Heart right ventricle (tissue), 16 donors: ENCODE measurements at regions not wholly inside any gene's neighbourhood (a gene's known extent, or its start where the extent isn't known, plus 50 kb on each side); places are given as distances from the start of the nearest gene placed in this dataset.

Experiments
- ATAC-seq, 8 donors: fragments of 200-7000 bp; cut with Tn5 transposase; one replicate each; pipeline ENCODE4 v1.9.1; 2020; ENCODE audit warnings: mild to moderate bottlenecking in 8 of 8, moderate library complexity in 8 of 8, moderate number of reproducible peaks in 1 of 8
- DNase-seq, 2 donors: peaks; one replicate each; pipeline ENCODE4 v3.0.0-alpha.2; 2020
- H3K27ac ChIP-seq, 10 donors: fragments of 200-600 bp; sonication (generic) in 2 of 10; one replicate each; pipeline versions ENCODE4 v1.5.0 to v1.8.0; 2020 to 2022; ENCODE audit warnings: mild to moderate bottlenecking in 3 of 10
- H3K27me3 ChIP-seq, 7 donors: fragments of 200-600 bp; one replicate each; pipeline ENCODE4 v1.8.0; 2021 to 2022; ENCODE audit warnings: mild to moderate bottlenecking in 2 of 7
- H3K36me3 ChIP-seq, 9 donors: fragments of 200-600 bp; sonication (generic) in 1 of 9; one replicate each; pipeline versions ENCODE4 v1.5.0 to v1.8.0; 2020 to 2022; ENCODE audit warnings: mild to moderate bottlenecking in 2 of 9
- H3K4me1 ChIP-seq, 9 donors: fragments of 200-600 bp; sonication (generic) in 1 of 9; one replicate each; pipeline versions ENCODE4 v1.5.0 to v1.8.0; 2020 to 2022; ENCODE audit warnings: mild to moderate bottlenecking in 4 of 9
- H3K4me3 ChIP-seq, 10 donors: fragments of 200-600 bp; sonication (generic) in 2 of 10; one replicate each; pipeline versions ENCODE4 v1.5.0 to v1.8.0; 2020 to 2022; ENCODE audit warnings: mild to moderate bottlenecking in 7 of 10, moderate library complexity in 2 of 10
- H3K9me3 ChIP-seq, 11 donors: fragments of 200-600 bp in 10 of 11; sonication (generic) in 2 of 11; one replicate each; pipeline versions ENCODE4 v1.5.0 to v1.8.0; 2013 to 2022; ENCODE audit warnings: mild to moderate bottlenecking in 2 of 11, control low read depth in 1 of 11, moderate library complexity in 1 of 11
- CTCF ChIP-seq, 9 donors: fragments of 200-600 bp; sonication (generic) in 2 of 9; IDR thresholded peaks; one replicate each; pipeline versions ENCODE4 v1.5.0 to v1.8.0; 2021 to 2022; ENCODE audit warnings: antibody characterized with exemption in 9 of 9, mild to moderate bottlenecking in 5 of 9, moderate library complexity in 1 of 9
- WGBS, 2 donors: extraction: QIAGEN DNeasy Blood & Tissue Kit; methylation state at CpG; one replicate each; pipeline ENCODE4 v1.1.7; 2013; ENCODE audit warnings: inconsistent platforms in 1 of 2; 5-methylcytosine and 5-hydroxymethylcytosine counted together
- intact Hi-C, 10 donors: fragments of 100-400 bp; cut with DNase I; formaldehyde crosslinking; loops; one replicate each; pipeline versions ENCODE4 v1.11.1 to v1.14.2; 2022
- donor health status: Arrhythmogenic right ventricular cardiomyopathy.
- donor health status: ischemic (EF 13 %, LVEDD 7.1; RV severe dilation, severe dysfunction).
- donor health status: healthy with polysubstance abuse.
- donor health status: DM: no; HTN: yes; CAD: no.
- donor health status: DM: no; HTN: no; CAD: no.
- donor health status: ischemic (EF 25% LVEDD 6.9; RV normal size, moderate dysfunction).
- donor health status: ischemic (EF 25% LVEDD 5.7; RV mildly dilated, moderate dysfunction).
- donor health status: healthy.
- donor health status: DM: yes; HTN: yes; CAD: no.
- donor health status: Ischemic cardiomyopathy.
- donor health status: ischemic (EF 35%, LVEDD 5.7; RV mildly dilated, moderate dysfunction).
- donor health status: nonischemic (EF 11% LVEDD 7.7; RV severe dilation, severe dysfunction).
- donor health status: DM: yes; HTN: yes; CAD: no.
- donor health status: PGD.
- donor health status: ischemic (EF 29% LVEDD 5.4; RV normal size, mild dysfunction).
- donor health status: nonischemic (EF 23%, LVEDD 6.1; RV moderate dilation, normal function).

DNA sequence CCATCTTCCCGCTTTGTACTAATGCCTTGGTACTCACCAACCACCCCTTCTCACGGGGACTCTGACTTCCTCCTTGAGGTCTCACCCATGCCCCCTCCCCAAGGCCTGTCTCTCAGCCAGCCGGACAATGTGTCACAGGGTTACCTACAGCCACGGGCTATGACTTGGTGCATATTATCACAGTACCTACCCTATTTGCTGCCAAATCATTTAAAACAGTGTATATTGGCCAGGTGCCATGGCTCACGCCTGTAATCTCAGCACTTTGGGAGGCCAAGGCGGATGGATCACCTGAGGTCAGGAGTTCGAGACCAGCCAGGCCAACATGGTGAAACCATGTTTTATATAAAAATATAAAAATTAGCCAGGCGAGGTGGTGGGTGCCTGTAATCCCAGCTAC lies 93.4 kb upstream of the TBL1XR1 start:
- no peak for TF ChIP-seq CTCF (IDR thresholded peaks at IDR 0.05)
- DNase-seq (no peak), ATAC-seq (no peak)
- H3K27ac ChIP-seq = no peak overlapping the region
- peaks cover 3 to 33% (median 20%) of the 10 kb centered on the region in 9 donors for H3K4me1 ChIP-seq
- no peak overlapping the region for H3K4me3 ChIP-seq
- H3K27me3 ChIP-seq = no peaks in the 10 kb centered on the region
- no peaks in the 10 kb centered on the region for H3K36me3 ChIP-seq
- intact Hi-C loops = loop anchor here in 5 of 10 donors (5.0 to 10.0 kb wide), 5 partner anchors 47 to 93 kb away; partner anchors contain the start of gene TBL1XR1 (in 1 of the 5)
- 63 to 77% methylated on average over 8 of the region's 8 CpGs for WGBS, 2 donors
- H3K9me3 ChIP-seq = no peaks in the 10 kb centered on the region

DNA sequence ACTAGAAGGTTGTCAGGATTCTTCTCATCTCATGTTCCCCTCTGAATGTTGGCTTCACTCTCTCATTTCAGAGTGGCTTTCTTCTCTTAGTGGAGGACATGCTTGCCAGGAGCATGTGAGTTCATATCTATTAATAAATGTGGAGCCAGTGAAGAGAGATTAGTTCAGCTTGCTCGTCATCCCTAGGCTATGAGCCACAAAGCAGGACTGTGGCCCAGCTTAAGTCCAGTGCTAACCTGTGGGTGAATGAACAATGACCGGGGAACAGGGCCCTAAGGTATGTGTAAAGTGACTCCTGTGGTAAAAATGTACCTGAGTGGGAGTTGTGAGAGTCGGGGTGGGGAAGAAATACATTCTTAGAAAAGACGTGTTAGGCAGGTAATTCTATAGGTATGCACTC lies 96.9 kb upstream of the TBL1XR1 start:
- intact Hi-C loops = loop anchor here in 5 of 10 donors (5.0 to 10.0 kb wide), 5 partner anchors 43 to 97 kb away; partner anchors contain the start of gene TBL1XR1 (in 1 of the 5)
- Histone ChIP-seq H3K4me3 (no peak overlapping the region), H3K27me3 (no peaks in the 10 kb centered on the region), H3K4me1 (peaks cover 3 to 33% (median 19%) of the 10 kb centered on the region in 9 donors), H3K9me3 (no peaks in the 10 kb centered on the region), H3K27ac (peak overlapping the region; percentile 35 to 95 (median 79)), H3K36me3 (no peaks in the 10 kb centered on the region)
- 33 to 46% methylated on average over 4 of the region's 4 CpGs for WGBS, 2 donors
- no peak for TF ChIP-seq CTCF (IDR thresholded peaks at IDR 0.05)
- ATAC-seq (peak; percentile 93 to 98 (median 95)), DNase-seq (peak in 1 of 2 donors; percentile 86)

- no peaks in the 10 kb centered on the region for H3K27me3 ChIP-seq
- H3K9me3 ChIP-seq = no peaks in the 10 kb centered on the region
- ATAC-seq (no peak), DNase-seq (no peak)
- peak overlapping the region in 5 of 10 donors; percentile 77 to 95 (median 87) for H3K27ac ChIP-seq
- H3K4me1 ChIP-seq = peaks cover 3 to 38% (median 17%) of the 10 kb centered on the region in 9 donors
- no peak for TF ChIP-seq CTCF (IDR thresholded peaks at IDR 0.05)
- H3K4me3 ChIP-seq = no peak overlapping the region
- WGBS, 2 donors = 64 to 66% methylated on average over 2 of the region's 2 CpGs
- intact Hi-C loops = loop anchor here in 2 of 10 donors (10.0 kb wide), 1 partner anchor 50 kb away; no protein-coding TSS in a partner anchor
- H3K36me3 ChIP-seq = no peaks in the 10 kb centered on the region
These were observed 97.8 kb upstream of the TBL1XR1 start for GRCh38 chr3:177295116-177295515.

DNA sequence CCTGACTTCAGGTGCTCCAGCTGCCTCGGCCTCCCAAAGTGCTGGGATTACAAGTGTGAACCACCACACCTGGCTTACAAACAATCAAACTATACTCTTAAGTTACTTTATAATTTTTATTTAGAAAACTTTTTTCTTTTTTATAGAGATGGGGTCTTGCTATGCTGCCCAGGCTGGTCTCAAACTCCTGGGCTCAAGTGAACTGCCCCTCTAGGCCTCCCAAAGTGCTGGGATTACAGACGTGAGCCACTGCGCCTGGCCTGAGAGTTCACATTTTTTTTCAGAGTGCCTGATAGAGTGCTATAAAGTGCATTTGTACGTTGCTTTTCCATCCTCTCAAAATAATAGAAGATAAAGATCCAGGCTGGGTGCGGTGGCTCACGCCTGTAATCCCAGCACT lies 102.0 kb upstream of the TBL1XR1 start:
- ATAC-seq = no peak
- DNase-seq = no peak
- H3K36me3 ChIP-seq = no peaks in the 10 kb centered on the region
- H3K27me3 ChIP-seq = no peaks in the 10 kb centered on the region
- intact Hi-C loops = loop anchor here in 2 of 10 donors (10.0 kb wide), 1 partner anchor 46 kb away; no protein-coding TSS in a partner anchor
- H3K27ac ChIP-seq = peak overlapping the region in 4 of 10 donors; percentile 59 to 81 (median 73)
- H3K4me1 ChIP-seq = peaks cover 0 to 27% (median 16%) of the 10 kb centered on the region in 9 donors
- no peaks in the 10 kb centered on the region for H3K9me3 ChIP-seq
- 91% methylated on average over 6 of the region's 6 CpGs for WGBS, 2 donors
- no peak overlapping the region for H3K4me3 ChIP-seq
- no peak for TF ChIP-seq CTCF (IDR thresholded peaks at IDR 0.05)
